ENCODE measurements at regions not wholly inside any gene's neighbourhood (a gene's known extent, or its start where the extent isn't known, plus 50 kb on each side); places are given as distances from the start of the nearest gene placed in this dataset.

- TF ChIP-seq ZNF324 (tag by site-specific recombination; IDR thresholded peaks at IDR 0.05) (no peak), ATF2 (tag by site-specific recombination; IDR thresholded peaks at IDR 0.05; ENCODE audit: low read depth) (no peak), ZFP3 (tag by site-specific recombination; IDR thresholded peaks at IDR 0.05; ENCODE audit: low read depth) (no peak), HOXA7 (CRISPR knock-in tag; IDR thresholded peaks at IDR 0.05; ENCODE audit: borderline replicate concordance) (no peak), ZNF610 (tag by site-specific recombination; IDR thresholded peaks at IDR 0.05; ENCODE audit: borderline replicate concordance) (no peak), KLF9 (tag by site-specific recombination; IDR thresholded peaks at IDR 0.05; ENCODE audit: low read depth) (no peak), ZNF621 (tag by site-specific recombination; IDR thresholded peaks at IDR 0.05) (no peak), ZNF341 (tag by site-specific recombination; IDR thresholded peaks at IDR 0.05; ENCODE audit: low read depth) (no peak), ZBTB17 (tag by site-specific recombination; IDR thresholded peaks at IDR 0.05) (no peak)
- TF ChIP-seq, protein P1, sequence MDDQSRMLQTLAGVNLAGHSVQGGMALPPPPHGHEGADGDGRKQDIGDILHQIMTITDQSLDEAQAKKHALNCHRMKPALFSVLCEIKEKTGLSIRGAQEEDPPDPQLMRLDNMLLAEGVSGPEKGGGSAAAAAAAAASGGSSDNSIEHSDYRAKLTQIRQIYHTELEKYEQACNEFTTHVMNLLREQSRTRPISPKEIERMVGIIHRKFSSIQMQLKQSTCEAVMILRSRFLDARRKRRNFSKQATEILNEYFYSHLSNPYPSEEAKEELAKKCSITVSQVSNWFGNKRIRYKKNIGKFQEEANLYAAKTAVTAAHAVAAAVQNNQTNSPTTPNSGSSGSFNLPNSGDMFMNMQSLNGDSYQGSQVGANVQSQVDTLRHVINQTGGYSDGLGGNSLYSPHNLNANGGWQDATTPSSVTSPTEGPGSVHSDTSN (CRISPR knock-in tag; IDR thresholded peaks at IDR 0.05): no peak
- TF ChIP-seq, protein P2, sequence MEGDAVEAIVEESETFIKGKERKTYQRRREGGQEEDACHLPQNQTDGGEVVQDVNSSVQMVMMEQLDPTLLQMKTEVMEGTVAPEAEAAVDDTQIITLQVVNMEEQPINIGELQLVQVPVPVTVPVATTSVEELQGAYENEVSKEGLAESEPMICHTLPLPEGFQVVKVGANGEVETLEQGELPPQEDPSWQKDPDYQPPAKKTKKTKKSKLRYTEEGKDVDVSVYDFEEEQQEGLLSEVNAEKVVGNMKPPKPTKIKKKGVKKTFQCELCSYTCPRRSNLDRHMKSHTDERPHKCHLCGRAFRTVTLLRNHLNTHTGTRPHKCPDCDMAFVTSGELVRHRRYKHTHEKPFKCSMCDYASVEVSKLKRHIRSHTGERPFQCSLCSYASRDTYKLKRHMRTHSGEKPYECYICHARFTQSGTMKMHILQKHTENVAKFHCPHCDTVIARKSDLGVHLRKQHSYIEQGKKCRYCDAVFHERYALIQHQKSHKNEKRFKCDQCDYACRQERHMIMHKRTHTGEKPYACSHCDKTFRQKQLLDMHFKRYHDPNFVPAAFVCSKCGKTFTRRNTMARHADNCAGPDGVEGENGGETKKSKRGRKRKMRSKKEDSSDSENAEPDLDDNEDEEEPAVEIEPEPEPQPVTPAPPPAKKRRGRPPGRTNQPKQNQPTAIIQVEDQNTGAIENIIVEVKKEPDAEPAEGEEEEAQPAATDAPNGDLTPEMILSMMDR (tag by site-specific recombination; IDR thresholded peaks at IDR 0.05): no peak
- TF ChIP-seq, protein P3, sequence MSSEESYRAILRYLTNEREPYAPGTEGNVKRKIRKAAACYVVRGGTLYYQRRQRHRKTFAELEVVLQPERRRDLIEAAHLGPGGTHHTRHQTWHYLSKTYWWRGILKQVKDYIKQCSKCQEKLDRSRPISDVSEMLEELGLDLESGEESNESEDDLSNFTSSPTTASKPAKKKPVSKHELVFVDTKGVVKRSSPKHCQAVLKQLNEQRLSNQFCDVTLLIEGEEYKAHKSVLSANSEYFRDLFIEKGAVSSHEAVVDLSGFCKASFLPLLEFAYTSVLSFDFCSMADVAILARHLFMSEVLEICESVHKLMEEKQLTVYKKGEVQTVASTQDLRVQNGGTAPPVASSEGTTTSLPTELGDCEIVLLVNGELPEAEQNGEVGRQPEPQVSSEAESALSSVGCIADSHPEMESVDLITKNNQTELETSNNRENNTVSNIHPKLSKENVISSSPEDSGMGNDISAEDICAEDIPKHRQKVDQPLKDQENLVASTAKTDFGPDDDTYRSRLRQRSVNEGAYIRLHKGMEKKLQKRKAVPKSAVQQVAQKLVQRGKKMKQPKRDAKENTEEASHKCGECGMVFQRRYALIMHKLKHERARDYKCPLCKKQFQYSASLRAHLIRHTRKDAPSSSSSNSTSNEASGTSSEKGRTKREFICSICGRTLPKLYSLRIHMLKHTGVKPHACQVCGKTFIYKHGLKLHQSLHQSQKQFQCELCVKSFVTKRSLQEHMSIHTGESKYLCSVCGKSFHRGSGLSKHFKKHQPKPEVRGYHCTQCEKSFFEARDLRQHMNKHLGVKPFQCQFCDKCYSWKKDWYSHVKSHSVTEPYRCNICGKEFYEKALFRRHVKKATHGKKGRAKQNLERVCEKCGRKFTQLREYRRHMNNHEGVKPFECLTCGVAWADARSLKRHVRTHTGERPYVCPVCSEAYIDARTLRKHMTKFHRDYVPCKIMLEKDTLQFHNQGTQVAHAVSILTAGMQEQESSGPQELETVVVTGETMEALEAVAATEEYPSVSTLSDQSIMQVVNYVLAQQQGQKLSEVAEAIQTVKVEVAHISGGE (tag by site-specific recombination; conservative IDR thresholded peaks at IDR 0.05; ENCODE audit: low read depth): no peak
These were observed 130.1 kb upstream of the VWC2 start for GRCh38 chr7:49643321-49643720.

All from HEK293 (cell line).